ENCODE measurements at regions not wholly inside any gene's neighbourhood (a gene's known extent, or its start where the extent isn't known, plus 50 kb on each side); places are given as distances from the start of the nearest gene placed in this dataset.

- Mint-ChIP-seq H3K27ac (no peak overlapping the region), H3K36me3 (ENCODE audit: low read depth) (no peaks in the 10 kb centered on the region), H3K4me3 (no peak overlapping the region), H3K27me3 (no peaks in the 10 kb centered on the region), H3K9me3 (peaks cover 8% of the 10 kb centered on the region), H3K4me1 (no peaks in the 10 kb centered on the region)
- intact Hi-C loops (cut with micrococcal nuclease), result no loop called here
- POLR2A ChIA-PET, result no interaction called here
- no peak for ATAC-seq (ENCODE audit: low read depth)
- TF ChIP-seq CTCF (IDR thresholded peaks at IDR 0.05), result no peak
- CTCF ChIA-PET, result no interaction called here
- no peak for DNase-seq
Measured at GRCh38 chr20:10919396-10920140, 245.8 kb upstream of the JAG1 start.

GRCh38 chr20:10920396-10920795 lies 246.6 kb upstream of the JAG1 start:
- CTCF ChIA-PET, result no interaction called here
- no peaks in the 10 kb centered on the region for H3K27me3 Mint-ChIP-seq
- no peaks in the 10 kb centered on the region for H3K36me3 Mint-ChIP-seq (ENCODE audit: low read depth)
- no peak for ATAC-seq (ENCODE audit: low read depth)
- TF ChIP-seq CTCF (IDR thresholded peaks at IDR 0.05), result no peak
- POLR2A ChIA-PET, result no interaction called here
- no peak overlapping the region for H3K4me3 Mint-ChIP-seq
- H3K9me3 Mint-ChIP-seq, result peaks cover 8% of the 10 kb centered on the region
- H3K27ac Mint-ChIP-seq, result no peak overlapping the region
- intact Hi-C loops (cut with micrococcal nuclease), result no loop called here
- H3K4me1 Mint-ChIP-seq, result no peaks in the 10 kb centered on the region
- DNase-seq, result no peak

- intact Hi-C loops (cut with micrococcal nuclease), result no loop called here
- Mint-ChIP-seq H3K9me3 (peaks cover 8% of the 10 kb centered on the region), H3K27ac (no peak overlapping the region), H3K36me3 (ENCODE audit: low read depth) (no peaks in the 10 kb centered on the region), H3K4me3 (no peak overlapping the region), H3K4me1 (no peaks in the 10 kb centered on the region), H3K27me3 (no peaks in the 10 kb centered on the region)
- CTCF ChIA-PET, result no interaction called here
- no peak for TF ChIP-seq CTCF (IDR thresholded peaks at IDR 0.05)
- ATAC-seq (ENCODE audit: low read depth), result no peak
- DNase-seq, result no peak
- POLR2A ChIA-PET, result no interaction called here
Measured at GRCh38 chr20:10921491-10922010, 247.8 kb upstream of the JAG1 start.

- CTCF ChIA-PET, result no interaction called here
- H3K36me3 Mint-ChIP-seq (ENCODE audit: low read depth), result no peaks in the 10 kb centered on the region
- no peak for DNase-seq
- intact Hi-C loops (cut with micrococcal nuclease), result no loop called here
- no peaks in the 10 kb centered on the region for H3K27me3 Mint-ChIP-seq
- H3K9me3 Mint-ChIP-seq, result peaks cover 1% of the 10 kb centered on the region
- TF ChIP-seq CTCF (IDR thresholded peaks at IDR 0.05), result no peak
- ATAC-seq (ENCODE audit: low read depth), result no peak
- no peaks in the 10 kb centered on the region for H3K4me1 Mint-ChIP-seq
- POLR2A ChIA-PET, result no interaction called here
- H3K4me3 Mint-ChIP-seq, result no peak overlapping the region
- no peak overlapping the region for H3K27ac Mint-ChIP-seq
Measured at GRCh38 chr20:10922506-10922905, 248.7 kb upstream of the JAG1 start.

GRCh38 chr20:10922941-10923340 lies 249.1 kb upstream of the JAG1 start:
- intact Hi-C loops (cut with micrococcal nuclease), result no loop called here
- H3K4me3 Mint-ChIP-seq, result no peak overlapping the region
- no peaks in the 10 kb centered on the region for H3K36me3 Mint-ChIP-seq (ENCODE audit: low read depth)
- ChIA-PET CTCF (no interaction called here), POLR2A (no interaction called here)
- DNase-seq (no peak), ATAC-seq (ENCODE audit: low read depth) (no peak)
- H3K4me1 Mint-ChIP-seq, result no peaks in the 10 kb centered on the region
- no peak for TF ChIP-seq CTCF (IDR thresholded peaks at IDR 0.05)
- H3K27me3 Mint-ChIP-seq, result no peaks in the 10 kb centered on the region
- no peaks in the 10 kb centered on the region for H3K9me3 Mint-ChIP-seq
- no peak overlapping the region for H3K27ac Mint-ChIP-seq

Measured in activated B cell treated with CpG ODN at 0.5 μM for 24 hours (primary cell).